ENCODE measurements at regions not wholly inside any gene's neighbourhood (a gene's known extent, or its start where the extent isn't known, plus 50 kb on each side); places are given as distances from the start of the nearest gene placed in this dataset.
A peak's percentile ranks its signal among the peaks of the same experiment; 100 is the strongest.
"Not testable (repeated sequence)": the region's sequence is repeated elsewhere in the genome, so short reads cannot be mapped to it uniquely, and the experiment has no call there.

GRCh38 chr5:37926732-37927131 is 86.9 kb upstream of the GDNF start:
- TF ChIP-seq CTCF (IDR thresholded peaks at IDR 0.05; ENCODE audit: control insufficient read depth, insufficient read depth, low read depth, low read length, missing control alignments) = peak; percentile 17

GRCh38 chr5:37921452-37921851 is 81.6 kb upstream of the GDNF start:
- H3K4me3 ChIP-seq (ENCODE audit: control insufficient read depth, low read depth, low read length) = no peak overlapping the region
- no peak for TF ChIP-seq CTCF (IDR thresholded peaks at IDR 0.05; ENCODE audit: control insufficient read depth, insufficient read depth, low read depth, low read length, missing control alignments)
- no peak for DNase-seq (ENCODE audit: low read depth)

More at GRCh38 chr5:37926732-37927131, 86.9 kb upstream of the GDNF start:
- H3K4me3 ChIP-seq (ENCODE audit: control insufficient read depth, low read depth, low read length) = no peak overlapping the region
- DNase-seq (ENCODE audit: low read depth) = peak; percentile 4

GRCh38 chr5:37918424-37918823 is 78.6 kb upstream of the GDNF start:
- peak; percentile 7 for DNase-seq (ENCODE audit: low read depth)
- no peak for TF ChIP-seq CTCF (IDR thresholded peaks at IDR 0.05; ENCODE audit: control insufficient read depth, insufficient read depth, low read depth, low read length, missing control alignments)

GRCh38 chr5:37916525-37916924 is 76.7 kb upstream of the GDNF start:
- no peak for TF ChIP-seq CTCF (IDR thresholded peaks at IDR 0.05; ENCODE audit: control insufficient read depth, insufficient read depth, low read depth, low read length, missing control alignments)
- DNase-seq (ENCODE audit: low read depth) = no peak

More at GRCh38 chr5:37918424-37918823, 78.6 kb upstream of the GDNF start:
- H3K4me3 ChIP-seq (ENCODE audit: control insufficient read depth, low read depth, low read length) = no peak overlapping the region

GRCh38 chr5:37915097-37915736 is 75.4 kb upstream of the GDNF start:
- TF ChIP-seq CTCF (IDR thresholded peaks at IDR 0.05; ENCODE audit: control insufficient read depth, insufficient read depth, low read depth, low read length, missing control alignments) = no peak
- DNase-seq (ENCODE audit: low read depth) = no peak
- no peak overlapping the region for H3K4me3 ChIP-seq (ENCODE audit: control insufficient read depth, low read depth, low read length)

More at GRCh38 chr5:37916525-37916924, 76.7 kb upstream of the GDNF start:
- H3K4me3 ChIP-seq (ENCODE audit: control insufficient read depth, low read depth, low read length) = no peak overlapping the region

- DNase-seq (ENCODE audit: low read depth); H3K4me3 ChIP-seq (ENCODE audit: control insufficient read depth, low read depth, low read length): not testable (repeated sequence)
These were observed 69.9 kb upstream of the GDNF start for GRCh38 chr5:37909610-37910266.

GRCh38 chr5:37906416-37906815 is 66.6 kb upstream of the GDNF start:
- DNase-seq (ENCODE audit: low read depth) = no peak
- no peak overlapping the region for H3K4me3 ChIP-seq (ENCODE audit: control insufficient read depth, low read depth, low read length)
- TF ChIP-seq CTCF (IDR thresholded peaks at IDR 0.05; ENCODE audit: control insufficient read depth, insufficient read depth, low read depth, low read length, missing control alignments) = no peak
